HG03521 (cell line): ENCODE measurements at regions not wholly inside any gene's neighbourhood (a gene's known extent, or its start where the extent isn't known, plus 50 kb on each side); places are given as distances from the start of the nearest gene placed in this dataset.

Experiments
- ATAC-seq: cut with Tn5 transposase; IDR thresholded peaks from one replicate; pipeline ENCODE4 v1.9.1; 2021; ENCODE audit warnings: mild to moderate bottlenecking, moderate library complexity; ENCODE audit not compliant: unreplicated experiment

DNA sequence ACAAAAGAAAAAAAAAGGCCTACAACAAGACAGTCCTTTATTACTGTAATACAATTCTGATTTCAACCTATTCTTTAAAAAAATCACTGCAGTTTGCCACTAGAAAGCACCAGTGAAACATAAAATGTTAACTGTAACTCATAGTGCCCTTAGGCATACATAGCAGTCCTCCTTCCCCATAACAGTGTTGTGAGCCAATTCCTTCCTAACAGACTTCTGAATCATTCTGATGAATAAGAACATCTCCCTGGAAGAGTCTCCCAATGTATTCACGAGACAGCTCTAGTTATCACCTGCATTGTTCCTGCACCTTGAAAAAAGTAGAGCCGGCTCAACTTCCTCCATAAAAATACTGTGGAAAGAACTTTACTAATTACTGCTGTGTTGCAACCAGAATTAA lies 213.6 kb upstream of the FSCB start:
- ATAC-seq, result no peak

DNA sequence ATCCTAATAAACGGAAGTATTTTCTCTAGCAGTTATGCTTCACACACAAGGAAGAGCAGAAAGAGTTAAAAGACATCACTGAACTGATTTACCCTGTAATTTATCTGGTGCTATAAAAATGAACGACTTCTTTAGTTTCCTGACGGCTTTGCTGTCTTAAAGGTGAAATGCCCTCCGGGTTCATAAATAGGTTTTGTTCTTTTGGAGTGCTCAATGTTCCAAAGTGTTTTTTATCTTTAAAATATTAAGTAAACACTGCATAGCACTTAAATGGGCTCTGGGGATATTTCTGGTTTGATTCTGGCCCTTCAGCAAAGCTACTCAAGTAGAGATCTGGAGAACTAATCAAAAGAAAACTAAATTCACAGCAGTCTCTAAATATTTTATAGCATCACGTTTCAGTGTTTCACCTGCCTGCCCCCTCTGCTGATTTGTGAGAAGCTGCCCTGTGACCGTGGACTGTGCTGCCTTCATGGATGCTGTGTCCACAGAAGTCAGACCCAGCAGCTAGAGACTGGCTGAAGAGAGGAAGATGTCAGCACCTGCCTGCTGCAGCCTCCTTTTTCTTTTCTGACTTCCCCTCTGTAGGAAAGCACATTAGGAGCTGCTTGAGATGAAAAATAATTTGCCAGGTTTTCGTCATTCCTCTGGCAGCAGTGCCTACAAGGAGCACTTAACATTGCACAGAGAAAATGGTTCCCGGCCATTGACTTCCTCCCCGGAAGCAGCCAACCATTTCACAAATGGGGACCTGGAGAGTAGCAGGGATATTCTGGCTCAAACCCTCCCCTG lies 205.1 kb upstream of the FSCB start:
- no peak for ATAC-seq

DNA sequence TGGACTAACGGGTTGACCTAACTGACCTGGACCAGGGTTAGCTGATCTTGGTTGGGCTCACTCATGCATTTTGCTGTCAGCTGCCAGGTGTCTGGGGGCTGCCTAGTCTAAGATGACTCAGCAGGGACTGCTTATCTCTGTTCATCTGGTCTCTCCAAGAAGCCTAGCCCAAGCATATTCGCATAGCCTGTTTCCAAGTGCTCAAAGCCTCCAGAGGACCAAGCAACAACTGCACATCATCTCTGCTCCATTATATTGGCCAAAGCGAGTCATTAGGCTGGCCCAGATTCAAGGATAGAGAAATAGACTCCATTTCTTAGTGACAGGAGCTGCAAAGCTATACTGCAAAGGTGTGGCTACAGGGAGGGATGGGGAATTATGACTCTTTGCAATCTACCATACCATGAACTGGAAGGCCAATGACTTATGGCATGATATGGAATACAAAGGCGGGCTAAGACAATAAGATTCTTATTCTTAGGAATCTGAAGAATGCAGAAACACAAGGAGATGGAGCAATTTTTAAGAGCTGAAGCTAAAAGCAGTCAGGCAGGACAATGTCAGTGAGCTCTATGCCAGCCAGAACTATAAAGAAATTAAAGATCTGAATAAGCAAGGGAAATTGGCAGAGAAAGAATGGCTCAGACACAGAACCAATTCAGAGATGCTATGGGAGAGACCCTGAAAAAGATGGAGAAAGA lies 194.6 kb upstream of the FSCB start:
- ATAC-seq, result no peak

DNA sequence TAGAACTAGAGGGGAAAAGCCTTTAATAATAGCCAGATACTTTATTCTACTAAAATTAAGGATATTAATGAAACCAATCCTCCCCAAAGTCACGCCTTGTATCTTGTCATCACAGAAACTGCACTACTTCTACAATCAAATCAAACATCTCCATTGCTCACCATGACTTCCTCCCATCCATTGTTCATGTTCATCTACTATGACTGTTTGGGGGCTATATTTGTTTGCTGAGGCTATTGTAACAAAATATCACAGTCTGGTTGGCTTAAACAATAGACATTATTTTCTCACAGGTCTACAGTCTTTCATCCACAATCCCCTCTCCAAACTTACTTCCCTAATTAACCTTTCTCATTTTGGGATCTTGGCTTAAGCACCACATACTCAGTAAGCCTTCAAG lies 193.6 kb upstream of the FSCB start:
- ATAC-seq, result no peak

DNA sequence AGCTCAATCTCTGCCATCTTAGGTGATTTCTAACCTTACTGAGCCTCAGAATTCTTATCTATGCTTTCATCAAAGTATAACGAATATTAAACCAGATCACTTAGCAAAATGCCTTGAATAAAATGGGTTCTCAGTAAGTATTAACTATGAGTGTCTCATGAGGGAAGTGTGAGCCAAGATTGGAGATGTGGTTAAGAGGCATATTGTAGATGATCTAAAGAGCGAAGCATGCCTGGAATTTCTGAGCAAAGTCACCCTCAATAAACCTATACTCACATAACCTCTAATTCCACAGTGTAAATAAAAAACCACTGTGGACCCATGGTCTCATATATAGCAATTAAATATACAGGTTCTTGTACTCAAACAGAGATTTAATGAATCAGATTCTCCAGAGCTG lies 193.1 kb upstream of the FSCB start:
- ATAC-seq, result no peak

DNA sequence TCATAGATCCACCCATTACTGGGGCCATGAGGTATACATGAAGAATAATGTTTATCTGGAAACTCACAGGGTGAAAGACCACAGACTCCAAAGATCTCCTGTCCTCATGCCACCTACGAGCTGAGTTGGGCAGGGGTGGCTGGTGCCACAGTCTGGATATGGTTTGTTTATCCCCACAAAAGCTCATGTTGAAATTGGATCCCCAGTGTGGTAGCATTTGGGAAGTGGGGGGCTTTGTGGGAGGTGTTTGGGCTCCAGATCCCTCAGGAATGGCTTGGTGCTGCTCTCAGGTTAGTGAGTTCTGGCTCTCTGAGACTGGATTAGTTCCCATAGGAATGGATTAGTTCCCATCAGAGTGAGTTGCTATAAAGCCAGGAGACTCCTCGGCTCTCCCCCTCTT lies 192.3 kb upstream of the FSCB start:
- ATAC-seq, result no peak

DNA sequence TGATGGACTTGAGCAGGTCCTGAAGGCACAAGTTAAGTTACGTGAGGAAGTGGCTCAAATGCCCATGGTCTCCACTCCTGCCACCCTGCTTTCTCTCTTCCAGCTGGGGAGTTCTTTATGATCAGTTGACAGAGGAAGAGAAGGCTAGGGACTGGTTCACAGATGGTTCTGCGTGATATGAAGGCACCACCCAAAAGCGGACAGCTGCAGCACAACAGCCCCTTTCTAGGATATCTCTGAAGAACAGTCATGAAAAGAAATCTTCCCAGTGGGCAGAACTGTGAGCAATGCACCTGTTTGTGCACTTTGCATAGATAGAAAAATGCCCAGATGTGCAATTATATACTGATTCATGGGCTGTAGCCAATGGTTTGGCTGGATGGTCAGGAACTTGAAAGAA lies 162.4 kb upstream of the FSCB start:
- ATAC-seq, result no peak

DNA sequence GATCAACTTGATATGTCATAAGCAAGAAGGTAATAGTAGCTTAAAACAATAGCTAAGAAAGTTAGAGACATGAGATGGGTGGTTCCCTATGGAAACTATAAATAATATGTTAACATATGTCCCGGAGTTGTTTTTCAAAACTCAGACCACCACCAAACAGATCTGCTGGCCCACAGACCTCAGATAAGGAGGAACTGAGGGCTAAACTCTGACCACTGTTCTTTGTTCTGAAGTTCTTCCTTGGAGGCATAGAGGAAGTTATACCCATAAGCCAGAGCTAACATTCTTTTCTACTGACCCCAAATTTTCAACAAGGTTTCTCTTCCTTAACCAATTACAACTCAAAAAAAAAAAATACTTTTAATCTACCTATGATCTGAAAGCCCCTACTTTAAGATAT lies 156.1 kb upstream of the FSCB start:
- no peak for ATAC-seq

DNA sequence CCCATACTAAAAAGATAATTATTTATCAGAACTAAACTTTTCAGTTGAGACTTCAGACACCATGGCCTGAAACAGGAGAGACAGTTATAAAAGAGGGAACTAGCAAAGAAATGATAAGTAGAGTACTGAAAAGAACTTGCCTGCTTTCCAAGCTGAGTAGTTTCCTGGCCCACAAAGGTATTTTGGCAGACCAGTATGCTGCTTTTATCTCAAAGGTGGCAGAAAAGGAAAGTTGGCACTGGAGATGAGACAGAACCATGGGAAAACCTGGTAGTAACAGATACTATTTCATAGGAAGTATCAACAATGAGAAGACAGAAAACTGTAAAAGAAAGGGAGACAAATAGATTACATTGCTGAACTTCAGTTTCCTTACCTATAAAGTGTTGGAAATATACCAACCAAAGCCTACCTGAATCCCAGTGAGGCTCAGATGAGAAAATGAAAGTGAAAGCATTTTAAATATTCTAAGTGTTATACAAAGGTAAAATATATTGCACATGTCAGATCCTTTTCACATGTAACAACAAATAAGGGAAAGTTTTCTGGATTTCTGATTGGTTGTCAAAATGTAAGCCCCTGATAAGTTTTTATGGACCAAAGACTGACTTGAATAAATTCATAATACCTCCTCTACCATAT lies 155.3 kb upstream of the FSCB start:
- no peak for ATAC-seq

DNA sequence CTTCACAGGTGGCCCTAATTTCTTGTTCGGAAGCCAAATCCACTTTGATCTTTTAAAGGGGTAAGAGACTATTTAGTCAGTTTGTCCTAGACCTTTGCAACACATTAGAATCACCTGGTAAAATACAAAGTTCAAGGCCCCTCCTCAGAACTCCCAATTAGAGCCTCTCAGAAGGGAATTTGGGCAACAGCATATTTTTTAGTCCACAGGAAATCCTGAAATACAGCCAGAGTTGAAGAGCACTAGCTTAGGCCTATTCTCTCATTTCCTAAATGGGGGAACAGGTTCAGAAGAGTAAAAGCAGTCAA lies 151.3 kb upstream of the FSCB start:
- ATAC-seq, result no peak

DNA sequence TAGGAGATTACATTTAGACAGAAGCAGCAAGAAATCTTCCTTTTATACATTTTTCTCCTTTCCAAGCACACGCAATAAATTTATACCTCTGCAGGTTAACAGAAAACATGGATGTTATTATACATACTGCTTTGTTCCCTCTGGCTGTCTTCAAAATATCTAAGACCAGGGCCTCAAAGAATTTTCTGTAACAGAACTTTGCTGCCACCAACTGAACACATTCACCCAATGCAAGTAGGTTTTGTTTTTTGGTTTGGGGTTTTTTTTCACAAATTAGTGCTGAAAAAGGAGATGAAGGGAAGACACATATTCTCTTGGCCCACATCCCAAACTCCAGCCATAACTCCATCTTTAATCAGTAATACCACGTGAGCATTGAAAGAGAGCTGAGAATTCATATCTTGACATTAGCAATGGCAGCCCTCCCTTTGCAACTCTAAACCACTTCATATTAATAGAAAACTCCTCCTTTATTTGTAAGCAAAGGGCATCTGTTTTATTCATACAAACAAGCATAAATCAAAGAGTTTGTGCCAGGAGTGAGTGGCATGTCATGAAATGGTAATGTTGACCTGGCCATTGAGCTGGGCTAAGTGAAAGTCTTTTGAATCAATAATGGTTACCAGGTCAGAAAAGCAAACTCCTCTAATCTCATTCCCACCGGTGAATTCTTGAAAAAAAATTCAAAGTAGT lies 150.8 kb upstream of the FSCB start:
- no peak for ATAC-seq

DNA sequence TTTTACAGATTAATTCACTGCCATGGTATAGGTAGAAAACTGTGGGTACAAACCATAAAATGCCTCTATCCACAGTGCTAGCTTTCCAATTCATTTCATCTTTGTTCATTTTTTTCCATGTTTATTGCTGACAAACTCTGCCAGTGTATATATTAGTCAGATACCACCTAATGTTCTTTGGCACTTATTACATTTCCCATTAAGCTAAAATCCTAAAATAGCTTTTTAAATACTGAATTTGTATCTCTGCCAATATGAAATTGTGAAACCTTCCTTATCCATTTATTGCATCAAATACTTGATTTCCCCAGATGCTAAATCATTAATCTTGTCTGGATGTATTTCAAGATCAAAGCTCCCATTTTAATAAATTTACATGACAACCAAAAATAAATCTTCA lies 150.1 kb upstream of the FSCB start:
- ATAC-seq, result no peak

DNA sequence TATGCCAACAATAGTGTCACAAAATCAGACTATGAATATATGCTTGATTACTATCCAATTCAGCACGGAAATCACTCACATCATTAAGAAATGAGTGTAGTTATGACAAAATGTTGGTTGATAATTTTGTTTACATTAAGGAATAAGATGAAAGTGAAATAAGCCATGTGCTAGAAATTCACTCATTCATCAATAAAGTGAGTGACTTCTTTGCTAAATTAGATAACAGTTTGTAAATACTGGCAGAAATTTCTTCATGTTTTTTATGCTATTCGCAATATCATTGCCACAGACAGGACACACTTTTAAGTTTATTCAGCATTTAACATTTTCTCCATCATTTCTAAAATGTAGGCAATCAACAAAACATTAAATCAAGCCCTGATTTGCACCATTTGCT lies 147.5 kb upstream of the FSCB start:
- no peak for ATAC-seq

DNA sequence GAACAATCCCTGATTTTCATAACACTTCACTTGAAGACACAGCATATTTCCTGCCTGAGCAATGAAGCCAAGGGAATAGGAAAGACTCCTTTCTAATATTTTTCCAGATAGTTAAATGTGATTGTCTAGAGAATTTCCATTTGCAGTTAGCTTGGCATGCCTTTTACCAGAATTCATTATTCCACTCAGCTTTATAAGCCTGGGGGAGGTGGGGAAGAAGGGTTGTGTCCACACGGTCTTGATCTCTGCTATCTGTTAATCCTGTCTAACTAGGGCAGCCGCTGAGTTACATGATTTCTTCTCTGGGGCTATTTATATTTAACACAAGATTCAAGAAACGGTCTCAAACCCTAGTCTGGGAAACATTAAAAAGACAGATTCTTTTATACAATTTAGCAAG lies 146.6 kb upstream of the FSCB start:
- no peak for ATAC-seq

DNA sequence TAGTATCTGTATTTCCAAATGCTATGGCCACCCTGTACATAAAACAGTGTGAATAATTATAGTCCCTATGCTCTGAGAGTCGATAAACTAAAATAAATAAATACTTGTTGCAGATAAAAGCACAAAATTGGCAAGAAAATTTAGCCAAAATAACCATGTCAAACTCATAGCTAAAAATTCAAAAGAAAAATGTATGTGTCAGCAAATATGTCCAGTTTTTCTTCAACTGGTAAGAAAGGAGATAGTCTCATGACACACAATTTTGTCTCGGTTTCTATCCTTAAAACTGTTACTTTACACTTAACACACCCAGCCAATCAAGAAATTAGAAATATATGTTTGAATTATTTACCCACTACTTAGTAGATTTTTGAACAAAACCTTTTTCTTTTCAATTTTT lies 145.6 kb upstream of the FSCB start:
- ATAC-seq, result no peak

DNA sequence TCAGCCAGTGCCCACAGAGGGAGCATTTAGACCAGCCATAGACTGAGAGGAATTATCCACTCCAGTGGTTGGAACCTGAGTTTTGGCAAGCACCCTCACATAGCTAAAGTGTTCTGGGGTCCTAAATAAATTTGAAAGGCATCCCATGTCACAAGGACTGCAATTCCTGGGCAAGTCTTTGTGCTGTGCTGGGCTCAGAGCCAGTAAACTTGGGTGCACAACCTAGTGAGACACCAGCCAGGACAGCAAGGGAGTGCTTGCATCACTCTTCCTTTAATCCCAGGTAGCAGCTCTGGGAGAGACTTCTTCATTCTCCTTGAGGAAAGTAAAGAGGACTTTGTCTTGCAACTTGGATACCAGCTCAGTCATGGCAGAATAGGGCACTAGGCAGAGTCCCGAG lies 142.0 kb upstream of the FSCB start:
- no peak for ATAC-seq

DNA sequence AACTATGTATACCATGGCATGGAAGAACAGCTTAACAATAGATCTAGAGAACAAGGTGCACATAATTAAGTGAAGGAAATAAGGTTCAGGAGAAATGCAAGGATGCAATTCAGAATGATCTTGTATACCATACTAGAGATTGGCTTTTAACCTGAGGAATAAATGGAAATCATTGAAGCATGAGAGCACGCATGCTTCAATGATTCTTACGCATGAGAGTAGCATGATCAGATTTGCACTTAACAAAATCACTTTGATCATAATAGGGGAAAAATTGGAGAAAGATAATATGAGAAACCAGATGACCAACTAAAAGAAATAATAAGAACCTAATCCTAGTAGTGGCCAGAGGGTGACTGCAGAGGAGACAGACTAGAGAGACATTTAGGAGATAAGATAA lies 133.3 kb upstream of the FSCB start:
- no peak for ATAC-seq

DNA sequence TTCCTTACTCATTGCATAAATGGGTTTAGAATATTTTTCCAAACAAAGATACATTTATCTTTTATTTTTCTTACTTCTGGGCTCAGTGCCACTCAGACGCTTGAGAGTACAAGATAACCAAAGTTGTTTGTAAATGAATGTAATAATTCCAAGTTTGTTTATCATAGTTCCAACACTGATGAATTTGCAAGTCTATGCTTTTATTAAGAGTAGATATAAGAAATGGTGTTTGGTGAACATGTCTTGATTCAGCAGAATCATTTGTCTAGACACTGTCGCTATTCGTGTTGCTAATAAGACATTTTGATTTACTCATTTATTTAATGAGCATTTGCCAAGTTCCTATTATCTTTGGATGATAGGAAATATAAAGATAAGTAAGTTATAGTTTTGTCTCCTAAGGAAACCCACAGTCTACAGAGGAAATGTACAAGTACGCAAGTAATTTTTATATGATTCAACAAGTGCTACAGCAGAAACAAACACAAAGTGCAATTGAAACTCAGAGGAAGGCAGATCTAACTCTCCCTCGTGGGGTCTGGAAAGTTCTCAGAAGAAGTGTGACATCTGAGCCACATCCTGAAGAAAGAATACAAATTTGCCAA lies 132.8 kb upstream of the FSCB start:
- ATAC-seq, result no peak

DNA sequence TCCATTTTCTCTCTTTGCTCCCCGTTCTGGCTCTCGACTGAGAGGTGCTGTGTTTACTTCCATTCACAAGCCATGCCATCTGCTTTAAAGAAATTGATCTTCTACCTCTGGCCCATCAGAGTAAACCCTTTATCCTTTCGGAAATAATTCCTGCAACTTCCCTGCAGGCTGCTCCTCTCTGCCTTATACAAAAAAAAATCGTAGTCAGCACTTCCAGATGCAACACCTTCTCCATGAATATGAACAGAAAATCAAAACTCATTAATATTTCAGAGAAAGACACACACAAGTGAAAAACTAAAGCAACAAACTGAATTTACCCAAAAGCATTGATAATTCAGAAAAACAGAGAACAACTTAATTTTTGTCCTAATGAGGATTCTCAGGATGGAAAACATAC lies 127.6 kb upstream of the FSCB start:
- no peak for ATAC-seq

DNA sequence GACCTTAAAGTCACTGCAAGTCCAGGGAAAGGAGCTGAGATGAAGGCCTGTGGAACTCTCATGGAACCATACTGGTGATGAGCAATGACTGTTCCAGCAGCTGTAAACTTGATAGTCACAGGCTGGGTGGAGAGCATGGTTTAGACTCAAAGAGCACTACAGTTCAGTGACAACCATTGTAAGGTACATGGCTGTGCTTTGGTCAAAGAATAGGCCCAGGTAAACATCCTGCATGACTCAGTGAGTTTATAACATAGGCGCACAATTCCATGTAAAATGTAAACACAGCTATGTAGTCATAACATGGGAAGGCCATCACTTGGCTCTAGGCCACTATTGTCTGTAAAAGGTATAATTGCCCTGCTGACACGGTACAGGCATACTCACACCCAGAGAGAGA lies 119.3 kb upstream of the FSCB start:
- no peak for ATAC-seq

DNA sequence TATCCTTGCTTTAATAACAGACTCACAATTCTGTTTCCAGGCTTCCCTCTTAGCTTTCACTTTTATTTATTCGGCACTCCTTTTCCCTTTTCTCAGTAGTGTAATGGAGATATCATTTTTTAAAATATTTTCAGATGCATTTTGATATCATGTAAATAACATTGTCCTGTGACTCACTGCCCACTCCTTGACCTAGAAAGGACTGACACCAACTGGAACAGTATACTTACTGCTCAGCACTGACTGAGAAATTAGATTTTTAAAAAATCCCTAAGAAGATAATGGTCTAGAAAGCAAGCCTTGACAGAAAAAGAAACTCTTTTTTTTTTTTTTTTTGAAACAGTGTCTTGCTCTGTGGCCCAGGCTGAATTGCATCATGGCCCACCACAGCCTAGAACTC lies 118.0 kb upstream of the FSCB start:
- no peak for ATAC-seq
